BLaER1 treated with 17β-estradiol and CSF1 and Interleukin-3, amounts not matched to agents 10 nM and 100 nM (cell line): ENCODE measurements at regions not wholly inside any gene's neighbourhood (a gene's known extent, or its start where the extent isn't known, plus 50 kb on each side); places are given as distances from the start of the nearest gene placed in this dataset.

Experiments used
- H3K27ac ChIP-seq, 11 experiments: shearing (Covaris generic); formaldehyde crosslinking; 2 replicates each; pipeline ENCODE4 v1.8.1; 2022
- H3K27me3 ChIP-seq, 11 experiments: shearing (Covaris generic); formaldehyde crosslinking; 2 replicates each; pipeline ENCODE4 v1.8.1; 2022
- H3K36me3 ChIP-seq, 11 experiments: shearing (Covaris generic); formaldehyde crosslinking; 2 replicates each; pipeline ENCODE4 v1.8.1; 2022
- H3K4me1 ChIP-seq, 10 experiments: shearing (Covaris generic); formaldehyde crosslinking; 2 replicates each; pipeline ENCODE4 v1.8.1; 2022
- H3K4me2 ChIP-seq, 11 experiments: shearing (Covaris generic); formaldehyde crosslinking; 2 replicates each; pipeline ENCODE4 v1.8.1; 2022
- H3K4me3 ChIP-seq, 10 experiments: shearing (Covaris generic); formaldehyde crosslinking; 2 replicates each; pipeline ENCODE4 v1.8.1; 2022
- H3K9ac ChIP-seq, 11 experiments: shearing (Covaris generic); formaldehyde crosslinking; 2 replicates each; pipeline ENCODE4 v1.8.1; 2022
- H3K9me3 ChIP-seq, 11 experiments: shearing (Covaris generic); formaldehyde crosslinking; replicated peaks in 1 of 11; 2 replicates each; pipeline ENCODE4 v1.8.1; 2022
- H4K20me1 ChIP-seq, 11 experiments: shearing (Covaris generic); formaldehyde crosslinking; 2 replicates each; pipeline ENCODE4 v1.8.1; 2022
- Cebpa-rat ChIP-seq, 11 experiments: shearing (Covaris generic); IDR thresholded peaks; 2 replicates each; pipeline ENCODE4 v1.8.1; 2022

DNA sequence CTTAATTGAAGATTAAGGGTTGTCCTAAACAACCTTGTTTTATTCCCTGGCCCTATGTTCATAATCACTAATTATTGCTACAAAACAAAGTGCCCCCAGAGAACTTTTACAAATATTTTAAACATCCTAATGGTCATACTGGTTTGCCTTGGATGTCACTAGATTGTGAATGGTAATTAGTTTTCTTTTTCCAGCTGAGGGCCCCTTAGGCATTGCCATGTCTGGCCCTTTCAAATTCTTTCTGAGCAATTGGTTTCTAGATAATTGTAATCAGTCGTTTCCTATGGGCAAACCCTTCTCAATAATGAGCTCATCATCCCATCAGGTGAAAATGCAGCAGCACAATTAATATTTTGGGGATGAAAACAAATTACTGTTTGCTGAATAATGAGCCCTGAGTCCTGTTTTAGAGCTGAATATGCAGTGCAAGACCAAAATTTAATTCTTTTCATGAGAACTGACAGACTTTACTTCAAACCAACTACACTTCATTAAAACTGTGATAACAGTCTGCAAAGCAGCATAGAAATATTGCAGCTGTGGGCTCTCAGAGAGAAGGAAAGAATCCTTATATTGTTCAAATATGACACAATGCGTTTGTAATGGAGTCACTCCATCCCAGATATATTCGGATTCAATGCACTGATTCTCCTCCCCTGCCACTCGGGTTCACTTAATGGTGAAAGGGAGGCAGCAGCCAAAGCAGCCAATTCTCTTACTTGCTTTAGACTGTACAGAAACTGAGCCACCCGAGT lies 67.7 kb upstream of the ARHGAP5 start:
- Histone ChIP-seq H3K4me2 (peak overlapping the region in 6 of 11 experiments; percentile 62 to 92 (median 76); a peak in 6 of 22 replicates), H3K4me1 (peaks cover 23 to 57% (median 45%) of the 10 kb centered on the region in 10 experiments), H3K9ac (no peak overlapping the region)

DNA sequence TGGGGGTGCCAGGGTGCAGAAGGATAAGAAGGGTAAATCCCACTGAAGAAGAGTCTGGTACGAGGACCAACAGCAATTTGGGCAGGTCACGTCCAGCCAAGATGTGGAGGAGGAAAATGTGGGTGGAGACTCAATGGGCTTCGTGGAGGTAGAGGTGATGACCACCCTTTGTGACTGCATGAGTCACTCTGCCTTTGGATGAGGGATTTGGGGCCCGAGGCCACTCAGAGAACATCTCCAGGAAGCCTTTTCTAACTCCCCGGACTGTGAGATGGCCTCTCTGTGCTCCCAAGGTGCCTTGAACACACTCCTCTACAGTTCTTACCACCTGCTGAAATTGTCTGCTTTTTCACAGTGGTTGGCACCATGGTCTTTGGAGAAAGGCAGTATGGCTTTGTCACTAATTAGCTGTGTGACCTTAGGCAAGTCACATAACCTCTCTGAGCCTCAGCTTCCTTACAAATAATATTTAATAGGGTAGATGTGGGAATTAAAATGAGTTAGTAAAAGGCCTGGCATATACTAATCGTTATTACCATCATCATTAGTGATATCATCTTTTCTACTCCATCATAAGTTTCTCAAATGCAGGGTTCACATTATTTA lies 67.0 kb upstream of the ARHGAP5 start:
- peaks cover 23 to 57% (median 45%) of the 10 kb centered on the region in 10 experiments for H3K4me1 ChIP-seq
- H3K4me2 ChIP-seq, result peak overlapping the region in 8 of 11 experiments; percentile 5 to 92 (median 26); a peak in 9 of 22 replicates

More for the DNA sequence above, 67.7 kb upstream of the ARHGAP5 start:
- Histone ChIP-seq H3K27ac (no peak overlapping the region), H3K36me3 (no peaks in the 10 kb centered on the region), H3K4me3 (no peak overlapping the region), H3K27me3 (0 out of 22 replicates have a peak, but pooled peaks cover 0 to 4% (median 0%) of the 10 kb centered on the region in 11 experiments), H4K20me1 (no peaks in the 10 kb centered on the region), H3K9me3 (no peaks in the 10 kb centered on the region)
- no peak for TF ChIP-seq Cebpa-rat (IDR thresholded peaks at IDR 0.05)

GRCh38 chr14:32010604-32011125 lies 66.4 kb upstream of the ARHGAP5 start:
- Histone ChIP-seq H4K20me1 (no peaks in the 10 kb centered on the region), H3K9me3 (no peaks in the 10 kb centered on the region), H3K4me3 (no peak overlapping the region), H3K27ac (0 out of 22 replicates have a peak overlapping the region, but pooled peaks of 1 of the 11 experiments have one; percentile 10), H3K9ac (no peak overlapping the region), H3K4me2 (peak overlapping the region in 8 of 11 experiments; percentile 5 to 32 (median 26); a peak in 12 of 22 replicates), H3K36me3 (no peaks in the 10 kb centered on the region), H3K27me3 (0 out of 22 replicates have a peak, but pooled peaks cover 0 to 4% (median 0%) of the 10 kb centered on the region in 11 experiments), H3K4me1 (peaks cover 23 to 57% (median 45%) of the 10 kb centered on the region in 10 experiments)
- no peak for TF ChIP-seq Cebpa-rat (IDR thresholded peaks at IDR 0.05)

More for the DNA sequence above, 67.0 kb upstream of the ARHGAP5 start:
- Histone ChIP-seq H3K27me3 (0 out of 22 replicates have a peak, but pooled peaks cover 0 to 4% (median 0%) of the 10 kb centered on the region in 11 experiments), H3K27ac (no peak overlapping the region), H3K4me3 (no peak overlapping the region), H3K9me3 (no peaks in the 10 kb centered on the region), H4K20me1 (no peaks in the 10 kb centered on the region), H3K9ac (no peak overlapping the region), H3K36me3 (no peaks in the 10 kb centered on the region)
- TF ChIP-seq Cebpa-rat (IDR thresholded peaks at IDR 0.05), result no peak

GRCh38 chr14:32011225-32011624 lies 65.9 kb upstream of the ARHGAP5 start:
- H3K27ac ChIP-seq, result no peak overlapping the region
- H3K9me3 ChIP-seq, result no peaks in the 10 kb centered on the region
- no peaks in the 10 kb centered on the region for H3K36me3 ChIP-seq
- peak overlapping the region in 5 of 11 experiments; percentile 16 to 29 (median 26); a peak in 5 of 22 replicates for H3K4me2 ChIP-seq
- TF ChIP-seq Cebpa-rat (IDR thresholded peaks at IDR 0.05), result no peak
- H3K27me3 ChIP-seq, result 0 out of 22 replicates have a peak, but pooled peaks cover 0 to 4% (median 0%) of the 10 kb centered on the region in 11 experiments
- H3K4me1 ChIP-seq, result peaks cover 23 to 52% (median 43%) of the 10 kb centered on the region in 10 experiments
- H3K9ac ChIP-seq, result no peak overlapping the region
- no peak overlapping the region for H3K4me3 ChIP-seq
- no peaks in the 10 kb centered on the region for H4K20me1 ChIP-seq

GRCh38 chr14:32012062-32012461 lies 65.0 kb upstream of the ARHGAP5 start:
- H3K4me3 ChIP-seq, result no peak overlapping the region
- H3K4me2 ChIP-seq, result no peak overlapping the region
- H3K4me1 ChIP-seq, result peaks cover 18 to 44% (median 35%) of the 10 kb centered on the region in 10 experiments
- no peak overlapping the region for H3K9ac ChIP-seq
- no peaks in the 10 kb centered on the region for H3K9me3 ChIP-seq
- H3K36me3 ChIP-seq, result no peaks in the 10 kb centered on the region
- no peak overlapping the region for H3K27ac ChIP-seq
- no peak for TF ChIP-seq Cebpa-rat (IDR thresholded peaks at IDR 0.05)
- no peaks in the 10 kb centered on the region for H4K20me1 ChIP-seq
- 0 out of 22 replicates have a peak, but pooled peaks cover 0 to under 1% (median 0%) of the 10 kb centered on the region in 11 experiments for H3K27me3 ChIP-seq

- Histone ChIP-seq H3K27me3 (no peaks in the 10 kb centered on the region), H4K20me1 (no peaks in the 10 kb centered on the region), H3K9ac (no peak overlapping the region), H3K4me1 (peaks cover 13 to 39% (median 30%) of the 10 kb centered on the region in 10 experiments), H3K4me3 (no peak overlapping the region), H3K4me2 (no peak overlapping the region), H3K36me3 (no peaks in the 10 kb centered on the region), H3K9me3 (no peaks in the 10 kb centered on the region), H3K27ac (no peak overlapping the region)
- no peak for TF ChIP-seq Cebpa-rat (IDR thresholded peaks at IDR 0.05)
Observed at GRCh38 chr14:32012571-32012970, 64.5 kb upstream of the ARHGAP5 start.

- Histone ChIP-seq H3K9ac (no peak overlapping the region), H4K20me1 (no peaks in the 10 kb centered on the region), H3K27ac (no peak overlapping the region), H3K36me3 (no peaks in the 10 kb centered on the region), H3K9me3 (no peaks in the 10 kb centered on the region), H3K4me3 (no peak overlapping the region), H3K4me2 (no peak overlapping the region), H3K4me1 (peaks cover 8 to 33% (median 25%) of the 10 kb centered on the region in 10 experiments), H3K27me3 (no peaks in the 10 kb centered on the region)
- no peak for TF ChIP-seq Cebpa-rat (IDR thresholded peaks at IDR 0.05)
Observed at GRCh38 chr14:32013083-32013482, 64.0 kb upstream of the ARHGAP5 start.

DNA sequence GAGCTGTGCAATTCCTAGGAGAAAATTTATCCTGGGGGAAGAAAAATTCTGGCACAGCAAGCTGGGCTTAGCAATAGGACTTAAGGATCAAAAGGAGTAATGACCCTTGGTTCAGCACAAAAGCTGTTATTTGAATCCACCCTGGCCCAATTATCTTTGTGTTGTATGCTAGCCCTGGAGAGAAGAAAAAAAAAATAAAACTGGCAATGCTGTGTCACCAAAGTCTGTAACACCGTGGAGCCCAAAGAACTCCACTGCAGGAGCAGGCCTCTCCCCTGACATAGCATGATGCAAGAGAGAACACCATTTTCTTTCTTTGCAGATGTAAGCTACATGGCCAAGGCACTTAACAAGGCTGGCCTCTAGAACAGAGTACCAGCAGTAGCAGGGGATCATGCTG lies 63.0 kb upstream of the ARHGAP5 start:
- H3K4me1 ChIP-seq, result peaks cover 6 to 32% (median 15%) of the 10 kb centered on the region in 10 experiments; a peak in 17 of 20 replicates
- H4K20me1 ChIP-seq, result no peaks in the 10 kb centered on the region
- H3K9ac ChIP-seq, result no peak overlapping the region
- no peak for TF ChIP-seq Cebpa-rat (IDR thresholded peaks at IDR 0.05)
- H3K27ac ChIP-seq, result no peak overlapping the region
- no peak overlapping the region for H3K4me2 ChIP-seq
- H3K27me3 ChIP-seq, result no peaks in the 10 kb centered on the region
- H3K36me3 ChIP-seq, result no peaks in the 10 kb centered on the region
- no peaks in the 10 kb centered on the region for H3K9me3 ChIP-seq
- no peak overlapping the region for H3K4me3 ChIP-seq

DNA sequence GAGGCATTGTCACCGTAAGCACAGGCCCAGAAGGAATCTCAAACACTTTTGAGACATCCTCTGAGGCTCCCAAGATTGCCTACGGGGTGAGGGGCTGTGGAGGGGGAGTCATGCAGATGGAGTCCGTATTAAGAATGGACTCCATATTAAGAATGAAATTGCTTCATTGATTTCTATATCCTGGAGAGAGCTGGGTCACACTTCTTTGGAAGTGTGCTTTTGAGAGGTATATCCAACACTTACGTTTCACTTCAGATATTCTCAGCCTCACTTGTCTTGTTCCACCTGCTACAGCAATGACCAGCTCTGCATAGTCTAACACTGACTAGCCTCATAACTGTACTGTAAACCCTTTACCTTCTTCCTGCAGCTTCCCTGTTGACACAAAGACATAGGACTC lies 62.6 kb upstream of the ARHGAP5 start:
- Histone ChIP-seq H3K27ac (no peak overlapping the region), H3K9ac (no peak overlapping the region), H3K27me3 (no peaks in the 10 kb centered on the region), H3K4me3 (no peak overlapping the region), H3K9me3 (no peaks in the 10 kb centered on the region), H4K20me1 (no peaks in the 10 kb centered on the region), H3K36me3 (no peaks in the 10 kb centered on the region), H3K4me1 (peaks cover 6 to 28% (median 14%) of the 10 kb centered on the region in 10 experiments; a peak in 17 of 20 replicates), H3K4me2 (no peak overlapping the region)
- no peak for TF ChIP-seq Cebpa-rat (IDR thresholded peaks at IDR 0.05)
